Testis (tissue), 2 donors: ENCODE measurements at regions not wholly inside any gene's neighbourhood (a gene's known extent, or its start where the extent isn't known, plus 50 kb on each side); places are given as distances from the start of the nearest gene placed in this dataset.

Experiments
- DNase-seq: peaks from one replicate; pipeline ENCODE4 v3.0.0-alpha.2; 2019
- H3K27ac ChIP-seq, 2 donors: fragments of 200-600 bp; sonication (generic); one replicate each; pipeline ENCODE4 v1.5.1; 2019
- H3K27me3 ChIP-seq: fragments of 200-600 bp; sonication (generic); one replicate; pipeline ENCODE4 v1.5.1; 2019
- H3K36me3 ChIP-seq: fragments of 200-600 bp; sonication (generic); one replicate; pipeline ENCODE4 v1.5.1; 2017; ENCODE audit warnings: low read depth; ENCODE audit errors: missing control alignments
- H3K4me1 ChIP-seq: fragments of 200-600 bp; sonication (generic); one replicate; pipeline ENCODE4 v1.5.1; 2019
- H3K4me3 ChIP-seq, 2 donors: fragments of 200-600 bp; sonication (generic); one replicate each; pipeline ENCODE4 v1.5.1; 2017 to 2019
- H3K9me3 ChIP-seq: fragments of 200-600 bp; sonication (generic); one replicate; pipeline ENCODE4 v1.5.1; 2017
- CTCF ChIP-seq, 3 experiments: fragments of 450-650 bp in 2 of 3; fragments of 200-600 bp in 1 of 3; sonication (generic) in 1 of 3; IDR thresholded peaks; one replicate each; pipeline ENCODE4 v1.5.1; 2016 to 2019; ENCODE audit warnings: antibody characterized with exemption in 3 of 3, mild to moderate bottlenecking in 2 of 3, moderate library complexity in 1 of 3
- POLR2A ChIP-seq: fragments of 450-650 bp; IDR thresholded peaks from one replicate; pipeline ENCODE4 v1.6.1; 2017; ENCODE audit warnings: antibody characterized with exemption, mild to moderate bottlenecking, moderate library complexity
- WGBS, 2 donors: methylation state at CpG; one replicate each; pipeline ENCODE4 v1.1.5; 2018; 5-methylcytosine and 5-hydroxymethylcytosine counted together
- intact Hi-C: fragments of 100-400 bp; cut with DNase I; formaldehyde crosslinking; loops from one replicate; pipeline ENCODE4 v1.15.1; 2023; ENCODE audit warnings: low total_unique reads

- intact Hi-C loops, result no loop called here
- no peaks in the 10 kb centered on the region for H3K4me1 ChIP-seq
- H3K36me3 ChIP-seq, result no peaks in the 10 kb centered on the region
- no peak overlapping the region for H3K4me3 ChIP-seq
- WGBS, 2 donors, result 73 to 86% methylated on average over 4 of the region's 4 CpGs
- no peak overlapping the region for H3K27ac ChIP-seq
- H3K27me3 ChIP-seq, result no peaks in the 10 kb centered on the region
- no peaks in the 10 kb centered on the region for H3K9me3 ChIP-seq
- TF ChIP-seq POLR2A (no peak), CTCF (IDR thresholded peaks at IDR 0.05) (no peak)
- no peak for DNase-seq
Measured at GRCh38 chr6:92125681-92126080, 1293.7 kb downstream of the EPHA7 start.

GRCh38 chr6:92124200-92124651 is 1295.1 kb downstream of the EPHA7 start:
- WGBS, 2 donors, result 59 to 68% methylated on average over 7 of the region's 7 CpGs
- H3K9me3 ChIP-seq, result no peaks in the 10 kb centered on the region
- no peak for TF ChIP-seq CTCF (IDR thresholded peaks at IDR 0.05)
- TF ChIP-seq POLR2A, result no peak
- H3K27me3 ChIP-seq, result no peaks in the 10 kb centered on the region
- no peaks in the 10 kb centered on the region for H3K4me1 ChIP-seq
- no peaks in the 10 kb centered on the region for H3K36me3 ChIP-seq
- no peak for DNase-seq
- H3K4me3 ChIP-seq, result no peak overlapping the region
- intact Hi-C loops, result no loop called here
- H3K27ac ChIP-seq, result no peak overlapping the region

DNA sequence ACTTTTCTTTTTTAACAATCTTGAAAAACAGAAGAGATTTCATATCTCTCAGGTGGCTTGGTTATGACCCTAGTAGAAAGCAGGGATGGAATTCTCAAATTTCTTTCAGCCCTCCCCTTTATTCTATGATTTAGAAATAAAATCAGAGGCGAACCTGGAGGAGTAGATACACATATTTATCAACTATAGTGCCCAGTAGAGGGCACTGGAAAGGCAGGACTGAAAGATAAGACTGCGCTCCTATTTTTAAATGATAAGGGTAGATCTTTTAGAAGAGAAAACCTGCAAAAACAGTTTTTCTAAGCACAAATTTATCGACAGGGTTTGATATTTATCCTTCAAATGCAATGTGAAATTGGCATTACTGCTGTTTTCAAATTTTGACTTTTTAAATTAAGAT is 1296.6 kb downstream of the EPHA7 start:
- intact Hi-C loops, result no loop called here
- Histone ChIP-seq H3K4me3 (no peak overlapping the region), H3K4me1 (no peaks in the 10 kb centered on the region), H3K27ac (no peak overlapping the region), H3K27me3 (no peaks in the 10 kb centered on the region), H3K9me3 (no peaks in the 10 kb centered on the region), H3K36me3 (no peaks in the 10 kb centered on the region)
- TF ChIP-seq CTCF (IDR thresholded peaks at IDR 0.05) (no peak), POLR2A (no peak)
- 62 to 71% methylated on average over 3 of the region's 3 CpGs for WGBS, 2 donors
- no peak for DNase-seq

DNA sequence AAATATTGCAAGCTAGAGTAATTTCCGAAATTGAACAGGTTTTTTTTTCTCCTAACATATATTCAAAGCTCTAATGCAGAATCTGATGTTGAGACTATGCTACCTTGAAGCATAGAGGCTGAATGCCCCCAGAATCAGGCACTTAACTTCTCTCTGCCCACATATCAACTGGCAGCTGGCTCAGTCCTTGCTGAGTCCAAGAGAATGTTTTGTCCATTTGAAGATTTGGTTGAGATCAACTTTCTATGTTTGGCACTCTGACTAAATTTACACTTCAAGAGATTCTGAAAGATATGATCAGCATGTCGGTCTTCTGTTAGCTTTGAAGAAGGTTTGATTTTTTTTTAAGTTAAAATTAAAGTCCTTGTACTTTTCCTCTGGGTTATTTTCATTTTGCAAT is 1298.1 kb downstream of the EPHA7 start:
- H3K4me1 ChIP-seq, result no peaks in the 10 kb centered on the region
- no peak overlapping the region for H3K4me3 ChIP-seq
- no peaks in the 10 kb centered on the region for H3K36me3 ChIP-seq
- no peaks in the 10 kb centered on the region for H3K9me3 ChIP-seq
- 88 to 95% methylated on average over 2 of the region's 2 CpGs for WGBS, 2 donors
- TF ChIP-seq CTCF (IDR thresholded peaks at IDR 0.05) (no peak), POLR2A (no peak)
- H3K27ac ChIP-seq, result no peak overlapping the region
- no peaks in the 10 kb centered on the region for H3K27me3 ChIP-seq
- DNase-seq, result no peak
- intact Hi-C loops, result no loop called here

DNA sequence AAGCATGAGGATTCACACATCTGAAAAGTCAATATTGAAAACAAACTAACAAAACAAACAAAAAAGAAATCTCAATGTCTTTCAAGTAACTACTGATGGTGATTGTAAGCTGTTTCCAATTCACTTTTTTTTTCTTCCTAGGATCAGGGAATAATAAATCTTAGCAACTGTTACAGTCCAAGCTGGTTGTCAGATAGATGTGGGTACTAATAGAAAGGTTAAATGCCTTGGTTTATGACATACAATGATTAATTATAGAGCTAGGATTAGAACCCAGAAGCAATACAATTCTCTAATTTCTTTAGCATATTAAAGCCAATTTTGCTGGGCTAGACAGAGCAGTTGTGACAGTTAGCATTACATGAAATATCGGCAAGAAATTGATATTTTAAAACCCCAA is 1301.6 kb downstream of the EPHA7 start:
- TF ChIP-seq CTCF (IDR thresholded peaks at IDR 0.05) (no peak), POLR2A (no peak)
- Histone ChIP-seq H3K36me3 (no peaks in the 10 kb centered on the region), H3K27ac (no peak overlapping the region), H3K27me3 (no peaks in the 10 kb centered on the region), H3K4me1 (no peaks in the 10 kb centered on the region), H3K4me3 (no peak overlapping the region), H3K9me3 (no peaks in the 10 kb centered on the region)
- intact Hi-C loops, result no loop called here
- no peak for DNase-seq
- 95 to 100% methylated on average over 1 of the region's 1 CpG for WGBS, 2 donors
